ENCODE measurements at regions not wholly inside any gene's neighbourhood (a gene's known extent, or its start where the extent isn't known, plus 50 kb on each side); places are given as distances from the start of the nearest gene placed in this dataset.
A peak's percentile ranks its signal among the peaks of the same experiment; 100 is the strongest.
"Not testable (repeated sequence)": the region's sequence is repeated elsewhere in the genome, so short reads cannot be mapped to it uniquely, and the experiment has no call there.

GRCh38 chr10:36765782-36766414 lies 359.5 kb upstream of the ANKRD30A start:
- no peak for DNase-seq (ENCODE audit: low read depth)

GRCh38 chr10:36764823-36765222 lies 360.6 kb upstream of the ANKRD30A start:
- no peak for DNase-seq (ENCODE audit: low read depth)

DNA sequence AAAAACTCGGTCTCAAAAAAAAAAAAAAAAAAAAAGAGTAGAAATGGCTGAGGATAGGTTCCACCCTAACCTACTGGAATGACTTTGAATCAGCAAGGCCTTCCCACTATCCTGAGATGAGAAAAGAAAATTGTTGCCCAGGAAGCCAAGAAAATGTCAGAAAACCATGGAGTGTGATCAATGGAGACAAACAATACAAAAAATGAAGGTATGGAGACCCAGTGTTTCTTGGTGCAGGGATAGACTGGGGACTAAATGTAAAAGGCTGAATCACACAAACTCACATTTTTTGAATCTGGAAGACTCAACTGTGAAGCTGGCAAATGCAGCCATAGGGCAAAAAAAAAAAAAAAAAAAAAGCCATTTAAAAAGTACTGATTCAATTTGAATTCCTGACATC lies 364.3 kb upstream of the ANKRD30A start:
- no peak for DNase-seq (ENCODE audit: low read depth)

DNA sequence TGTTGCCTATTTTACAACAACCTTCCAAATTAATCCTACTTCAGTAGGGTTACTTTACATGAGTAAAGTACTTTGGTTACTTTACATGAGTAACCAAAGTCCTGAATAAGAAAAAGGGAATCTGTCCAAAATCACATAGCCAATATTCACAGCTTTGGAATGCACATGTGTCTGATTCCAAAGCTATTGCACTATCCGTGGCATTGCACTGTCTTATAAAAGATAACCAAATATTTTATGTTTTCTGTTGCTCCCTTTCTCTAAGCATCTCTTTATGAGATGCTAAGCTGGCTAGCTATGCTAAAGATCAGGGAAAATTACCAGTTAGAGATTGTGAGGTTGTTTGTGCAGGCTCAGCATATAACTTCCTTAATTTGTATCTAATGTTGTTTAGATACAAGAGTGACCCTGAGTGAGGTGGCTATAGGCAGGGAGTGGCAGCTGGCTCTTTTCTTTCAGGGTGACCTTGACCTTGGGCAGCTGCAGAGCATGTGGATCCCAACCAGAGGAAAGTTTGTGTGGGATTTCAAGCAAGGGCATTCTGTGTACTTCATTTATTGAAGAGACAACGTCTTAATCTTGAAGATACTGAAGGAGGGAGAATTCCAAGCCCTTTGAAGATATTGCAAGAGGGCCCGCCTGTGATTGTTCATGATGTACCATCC lies 366.1 kb upstream of the ANKRD30A start:
- DNase-seq (ENCODE audit: low read depth), result peak; percentile 70

- DNase-seq (ENCODE audit: low read depth), result no peak
Measured at GRCh38 chr10:36748128-36748871, 377.1 kb upstream of the ANKRD30A start.

GRCh38 chr10:36739884-36740445 lies 385.4 kb upstream of the ANKRD30A start:
- no peak for DNase-seq (ENCODE audit: low read depth)

GRCh38 chr10:36738738-36739431 lies 386.5 kb upstream of the ANKRD30A start:
- DNase-seq (ENCODE audit: low read depth), result no peak

- DNase-seq (ENCODE audit: low read depth), result no peak
Measured at GRCh38 chr10:36736311-36736710, 389.1 kb upstream of the ANKRD30A start.

- DNase-seq (ENCODE audit: low read depth), result not testable (repeated sequence)
Measured at GRCh38 chr10:36734590-36734989, 390.8 kb upstream of the ANKRD30A start.

DNA sequence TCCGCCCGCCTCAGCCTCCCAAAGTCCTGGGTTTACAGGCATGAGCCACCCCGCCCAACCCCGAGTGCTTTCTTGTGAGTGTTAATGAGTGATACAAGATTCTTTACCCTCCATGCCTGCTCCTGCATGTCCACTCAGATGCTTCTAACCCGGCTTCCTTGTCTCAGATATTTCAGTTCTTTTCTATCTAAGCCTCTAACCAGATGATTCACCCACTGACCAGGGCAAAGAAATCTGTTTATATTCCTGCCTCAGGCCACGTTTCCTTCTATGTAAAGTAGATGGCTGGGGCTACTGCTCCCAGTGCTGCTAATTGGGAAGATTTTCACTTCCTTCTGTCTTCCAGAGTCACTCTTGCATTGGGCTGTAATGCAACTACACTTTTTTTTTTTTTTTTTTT lies 395.1 kb upstream of the ANKRD30A start:
- DNase-seq (ENCODE audit: low read depth), result peak; percentile 74

DNA sequence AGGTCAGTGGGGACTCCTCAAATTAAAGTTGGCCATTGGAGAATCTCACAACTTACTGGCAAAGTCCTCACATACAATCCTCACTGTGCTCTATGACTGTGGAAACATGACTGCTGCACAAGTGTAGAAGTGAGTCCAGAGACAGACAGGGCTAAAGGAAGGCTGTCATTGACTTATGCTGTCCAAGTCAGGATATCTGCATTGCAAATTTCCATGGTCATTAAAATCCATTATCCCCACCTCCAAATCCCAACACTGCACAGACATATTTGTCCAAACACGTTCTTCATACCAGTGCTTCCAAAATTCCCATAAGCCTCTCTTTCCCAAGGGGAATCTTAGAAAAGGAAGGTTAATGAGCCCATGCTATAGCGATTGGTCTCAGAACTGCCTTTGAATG lies 396.8 kb upstream of the ANKRD30A start:
- no peak for DNase-seq (ENCODE audit: low read depth)

GRCh38 chr10:36725581-36726520 lies 399.5 kb upstream of the ANKRD30A start:
- DNase-seq (ENCODE audit: low read depth), result peak; percentile 93

DNA sequence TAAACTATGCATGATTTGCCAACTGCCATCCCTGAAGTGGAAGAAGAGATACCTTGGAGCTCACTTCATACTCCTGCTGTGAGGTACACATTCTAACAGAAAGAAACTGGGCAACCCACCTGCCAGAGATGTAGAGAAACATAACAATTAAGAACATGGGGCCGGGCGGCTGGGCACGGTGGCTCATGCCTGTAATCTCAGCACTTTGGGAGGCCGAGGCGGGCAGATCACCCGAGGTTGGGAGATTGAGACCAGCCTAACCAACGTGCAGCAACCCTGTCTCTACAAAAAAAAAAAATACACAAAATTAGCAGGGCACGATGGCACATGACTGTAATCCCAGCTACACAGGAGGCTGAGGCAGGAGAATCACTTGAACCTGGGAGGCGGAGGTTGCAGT lies 402.6 kb upstream of the ANKRD30A start:
- DNase-seq (ENCODE audit: low read depth), result no peak

DNA sequence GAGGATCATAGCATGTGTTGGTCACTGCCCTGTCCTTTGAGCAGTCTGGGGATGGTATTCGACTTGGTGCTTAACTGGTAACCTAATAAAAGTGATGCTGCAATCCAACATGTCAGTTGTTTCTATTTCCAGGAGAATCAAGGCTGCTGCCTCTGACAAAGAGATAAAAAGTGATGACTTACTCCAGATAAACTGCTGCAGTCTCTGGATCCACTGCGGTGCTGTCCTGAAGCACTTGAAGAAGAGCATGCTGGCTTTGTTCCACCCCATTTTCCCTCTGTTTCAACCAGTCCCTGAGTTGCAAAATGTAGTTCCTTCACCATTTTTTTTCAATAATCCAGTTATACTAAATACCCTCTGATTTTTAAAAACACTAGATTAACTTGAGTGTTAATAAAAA lies 403.5 kb upstream of the ANKRD30A start:
- DNase-seq (ENCODE audit: low read depth), result no peak

DNA sequence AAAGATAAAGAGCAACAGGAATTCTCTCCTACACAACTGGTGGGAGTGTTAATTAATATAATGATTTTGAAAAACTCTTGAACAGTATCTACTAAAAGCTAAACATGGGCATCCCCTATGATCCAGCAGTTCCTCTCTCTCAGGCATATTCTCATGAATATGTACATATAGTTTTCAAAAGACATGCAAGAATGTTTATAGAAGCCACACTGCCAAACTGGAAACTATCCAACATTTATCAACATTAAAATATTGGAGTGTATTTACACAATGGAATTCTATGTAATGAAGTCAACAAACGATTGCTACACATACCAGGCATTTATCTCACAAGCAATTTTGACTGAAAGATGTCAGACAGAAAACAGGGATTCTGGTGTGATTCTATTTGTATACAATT lies 404.5 kb upstream of the ANKRD30A start:
- DNase-seq (ENCODE audit: low read depth), result no peak

GRCh38 chr10:36717118-36717517 lies 408.3 kb upstream of the ANKRD30A start:
- DNase-seq (ENCODE audit: low read depth), result peak; percentile 52

DNA sequence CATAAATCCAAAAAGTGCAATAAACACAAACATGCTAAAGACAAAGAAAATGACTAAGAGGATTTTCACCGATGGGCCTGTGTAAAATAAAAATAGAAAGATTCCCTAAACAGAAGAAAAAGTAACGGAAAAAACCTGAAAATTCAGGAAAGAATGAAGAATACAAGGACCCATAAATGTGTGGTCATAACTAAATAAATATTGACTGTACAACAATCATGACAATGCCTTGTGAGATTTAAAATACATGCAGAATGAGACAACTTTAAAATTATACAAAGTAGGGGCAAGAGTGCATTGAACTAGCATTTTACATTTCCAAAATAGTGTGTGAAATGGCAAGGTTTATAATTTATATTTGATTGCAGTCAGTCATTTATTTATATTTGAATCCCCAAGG lies 409.1 kb upstream of the ANKRD30A start:
- no peak for DNase-seq (ENCODE audit: low read depth)

- no peak for DNase-seq (ENCODE audit: low read depth)
Measured at GRCh38 chr10:36712695-36713094, 412.7 kb upstream of the ANKRD30A start.

GRCh38 chr10:36711361-36711760 lies 414.0 kb upstream of the ANKRD30A start:
- DNase-seq (ENCODE audit: low read depth), result no peak

- no peak for DNase-seq (ENCODE audit: low read depth)
Measured at GRCh38 chr10:36704124-36704523, 421.3 kb upstream of the ANKRD30A start.

- no peak for DNase-seq (ENCODE audit: low read depth)
Measured at GRCh38 chr10:36703179-36703578, 422.2 kb upstream of the ANKRD30A start.
